Endothelial cell of umbilical vein (primary cell): ENCODE measurements at regions not wholly inside any gene's neighbourhood (a gene's known extent, or its start where the extent isn't known, plus 50 kb on each side); places are given as distances from the start of the nearest gene placed in this dataset.

Source experiments
- CTCF ChIP-seq, 2 donors: IDR thresholded peaks; 1 replicate in 1 of 2; 2 replicates in 1 of 2; pipeline ENCODE4 v1.5.1; 2011; ENCODE audit warnings: low read length in 2 of 2, mild to moderate bottlenecking in 2 of 2, moderate library complexity in 2 of 2, control low read depth in 1 of 2, inconsistent platforms in 1 of 2, low read depth in 1 of 2; ENCODE audit not compliant: insufficient read depth in 1 of 2; ENCODE audit errors: extremely low read depth in 1 of 2
- EZH2 ChIP-seq: IDR thresholded peaks from 2 replicates; pipeline ENCODE4 v1.6.1; 2012; ENCODE audit warnings: borderline replicate concordance, low read depth, mild to moderate bottlenecking, moderate library complexity, low read length, inconsistent platforms; ENCODE audit not compliant: severe bottlenecking
- JUN ChIP-seq: IDR thresholded peaks from 2 replicates; pipeline ENCODE4 v1.6.1; 2011; ENCODE audit warnings: borderline replicate concordance, low read depth; ENCODE audit not compliant: insufficient read length, insufficient read depth
- MYC ChIP-seq: IDR thresholded peaks from one replicate; pipeline ENCODE4 v1.6.1; 2011; ENCODE audit warnings: mild to moderate bottlenecking, low read depth, low read length
- POLR2A ChIP-seq: IDR thresholded peaks from 2 replicates; pipeline ENCODE4 v1.6.1; 2012; ENCODE audit warnings: low read depth, mild to moderate bottlenecking, control low read depth, low read length
- POLR2AphosphoS5 ChIP-seq: IDR thresholded peaks from 2 replicates; pipeline ENCODE4 v1.6.1; 2012; ENCODE audit warnings: low read depth, mild to moderate bottlenecking, control low read depth, low read length, moderate library complexity; ENCODE audit not compliant: insufficient read depth

- TF ChIP-seq CTCF (IDR thresholded peaks at IDR 0.05; ENCODE audit: extremely low read depth in 1 of 2, insufficient read depth in 1 of 2, low read depth in 1 of 2, low read length in 2 of 2) (no peak), POLR2AphosphoS5 (no peak), MYC (no peak), JUN (no peak), EZH2 (no peak), POLR2A (no peak)
Observed at GRCh38 chr6:82430611-82431010, 67.0 kb downstream of the TPBG start.
